HepG2 (cell line): ENCODE measurements at regions not wholly inside any gene's neighbourhood (a gene's known extent, or its start where the extent isn't known, plus 50 kb on each side); places are given as distances from the start of the nearest gene placed in this dataset.

ENCODE experiments used
- ADNP ChIP-seq: sonication (generic); formaldehyde crosslinking; IDR thresholded peaks from 2 replicates; pipeline ENCODE4 v1.4.0; 2020; ENCODE audit warnings: missing genetic modification reagents
- CEBPG ChIP-seq: IDR thresholded peaks from 2 replicates; pipeline ENCODE4 v1.6.1; 2016
- CEBPZ ChIP-seq: IDR thresholded peaks from 2 replicates; pipeline ENCODE4 v1.6.1; 2012; ENCODE audit warnings: low read length, improper control_type of control experiment
- CTCF ChIP-seq: sonication (generic); formaldehyde crosslinking; IDR thresholded peaks from 2 replicates; pipeline ENCODE4 v1.5.0; 2020; ENCODE audit warnings: mild to moderate bottlenecking, missing genetic modification reagents, moderate library complexity
- E2F2 ChIP-seq: sonication (generic); formaldehyde crosslinking; IDR thresholded peaks from 2 replicates; pipeline ENCODE4 v1.4.0; 2020; ENCODE audit warnings: missing genetic modification reagents, borderline replicate concordance
- FOXK1 ChIP-seq: sonication (generic); formaldehyde crosslinking; IDR thresholded peaks from 2 replicates; pipeline ENCODE4 v1.4.0; 2020; ENCODE audit warnings: low read depth, missing genetic modification reagents, borderline replicate concordance
- IRF9 ChIP-seq: sonication (generic); formaldehyde crosslinking; IDR thresholded peaks from 2 replicates; pipeline ENCODE4 v1.8.0; 2022; ENCODE audit warnings: missing genetic modification reagents, mild to moderate bottlenecking, borderline replicate concordance
- KDM1A ChIP-seq: IDR thresholded peaks from 2 replicates; pipeline ENCODE4 v1.6.1; 2016; ENCODE audit warnings: missing compliant biosample characterization
- KDM4B ChIP-seq: sonication (generic); formaldehyde crosslinking; IDR thresholded peaks from 2 replicates; pipeline ENCODE4 v1.4.0; 2020; ENCODE audit warnings: missing genetic modification reagents
- RAD21 ChIP-seq: fragments of 450-650 bp; formaldehyde crosslinking; IDR thresholded peaks from 2 replicates; pipeline ENCODE4 v1.5.0; 2020; ENCODE audit warnings: mild to moderate bottlenecking
- STAG1 ChIP-seq: sonication (generic); formaldehyde crosslinking; IDR thresholded peaks from 2 replicates; pipeline ENCODE4 v1.4.0; 2020; ENCODE audit warnings: missing genetic modification reagents
- ZBTB7A ChIP-seq: sonication (generic); formaldehyde crosslinking; IDR thresholded peaks from 2 replicates; pipeline ENCODE4 v1.8.0; 2022; ENCODE audit warnings: mild to moderate bottlenecking, missing genetic modification reagents
- ZFP36 ChIP-seq: fragments of 150-350 bp; IDR thresholded peaks from 2 replicates; pipeline ENCODE4 v1.6.1; 2018; ENCODE audit warnings: borderline replicate concordance, low read length, low read depth; ENCODE audit not compliant: partially characterized antibody
- ZNF207 ChIP-seq: fragments of 450-650 bp; IDR thresholded peaks from 2 replicates; pipeline ENCODE4 v1.6.1; 2016; ENCODE audit warnings: antibody characterized with exemption, borderline replicate concordance
- ZNF446 ChIP-seq: sonication (generic); formaldehyde crosslinking; IDR thresholded peaks from 2 replicates; pipeline ENCODE4 v1.5.0; 2020; ENCODE audit warnings: mild to moderate bottlenecking, missing genetic modification reagents
- ZNF501 ChIP-seq: sonication (generic); formaldehyde crosslinking; IDR thresholded peaks from 2 replicates; pipeline ENCODE4 v1.5.1; 2020; ENCODE audit warnings: mild to moderate bottlenecking, moderate library complexity, missing genetic modification reagents
- ZNF850 ChIP-seq: sonication (generic); formaldehyde crosslinking; conservative IDR thresholded peaks from 2 replicates; pipeline ENCODE4 v1.9.0; 2021; ENCODE audit warnings: mild to moderate bottlenecking, missing genetic modification reagents

GRCh38 chr3:13229273-13229949, 156.2 kb upstream of the IQSEC1 start (continued):
- TF ChIP-seq CTCF (CRISPR knock-in tag) (peak; percentile 59), FOXK1 (CRISPR knock-in tag) (no peak), CEBPZ (no peak), ZNF207 (no peak), ZFP36 (peak; percentile 63), KDM1A (peak; percentile 69; the same call in 1 of the 2 replicates), RAD21 (CRISPR knock-in tag) (peak; percentile 60), E2F2 (CRISPR knock-in tag) (no peak), KDM4B (CRISPR knock-in tag) (no peak), ZNF850 (CRISPR knock-in tag) (no peak), ZNF501 (CRISPR knock-in tag) (no peak), STAG1 (CRISPR knock-in tag) (peak; percentile 69), ADNP (CRISPR knock-in tag) (peak; percentile 54; the same call in 1 of the 2 replicates), ZNF446 (CRISPR knock-in tag) (no peak), CEBPG (CRISPR knock-in tag) (0 out of 2 replicates have a peak, but pooled peaks have one; percentile 9), ZBTB7A (CRISPR knock-in tag) (no peak), IRF9 (CRISPR knock-in tag) (no peak)
